ENCODE measurements at regions not wholly inside any gene's neighbourhood (a gene's known extent, or its start where the extent isn't known, plus 50 kb on each side); places are given as distances from the start of the nearest gene placed in this dataset.
"Not testable (repeated sequence)": the region's sequence is repeated elsewhere in the genome, so short reads cannot be mapped to it uniquely, and the experiment has no call there.

DNA sequence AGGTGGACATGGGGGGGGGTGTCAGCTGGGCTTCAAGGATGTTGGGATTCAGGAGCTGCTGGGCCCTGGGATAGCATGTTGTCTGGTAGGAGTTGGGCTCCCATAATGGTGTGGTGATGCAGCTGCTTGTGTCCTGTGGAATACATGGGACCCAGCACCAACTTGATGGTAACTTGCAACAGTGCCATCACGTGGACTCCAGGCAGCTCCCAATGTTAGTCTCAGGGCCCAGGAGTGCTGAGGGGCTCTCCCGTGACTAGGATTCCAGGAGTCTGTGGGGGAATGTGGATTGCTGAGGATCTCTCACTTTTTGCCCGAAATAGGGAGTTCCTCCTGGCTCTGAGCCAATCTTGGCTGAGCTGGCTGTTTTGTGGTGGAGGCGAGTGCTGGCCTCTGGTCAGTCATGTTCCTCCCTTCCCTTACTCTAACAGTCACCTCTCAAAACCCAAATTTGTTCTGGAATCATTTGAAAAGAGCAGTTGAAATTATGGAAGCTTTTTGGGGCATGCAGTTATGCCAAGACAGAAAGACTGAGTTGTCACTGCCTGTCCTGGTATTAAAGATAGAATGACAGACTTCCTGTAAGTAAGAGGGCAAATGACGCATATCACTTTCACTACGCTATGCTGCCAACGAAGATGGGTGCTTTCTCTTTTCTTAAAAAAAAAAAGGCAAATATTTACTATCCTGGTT is 607.1 kb downstream of the ADCYAP1 start:
- Histone ChIP-seq H3K9me2 (ENCODE audit: insufficient read depth) (no peaks in the 10 kb centered on the region), H3K79me2 (ENCODE audit: insufficient read depth) (no peaks in the 10 kb centered on the region), H3K36me3 (ENCODE audit: low read depth) (no peaks in the 10 kb centered on the region), H3K4me1 (ENCODE audit: insufficient read depth) (no peaks in the 10 kb centered on the region), H3K4me2 (ENCODE audit: unreplicated experiment) (no peak overlapping the region), H3K27ac (no peak overlapping the region), H3K4me3 (no peak overlapping the region), H3K9ac (no peak overlapping the region), H4K20me1 (ENCODE audit: insufficient read depth) (no peaks in the 10 kb centered on the region), H2AFZ (no peak overlapping the region), H3K27me3 (replicated peaks; ENCODE audit: insufficient read depth) (no peaks in the 10 kb centered on the region), H3K9me3 (ENCODE audit: low read depth) (no peaks in the 10 kb centered on the region), H3F3A (ENCODE audit: insufficient read depth) (no peaks in the 10 kb centered on the region)
- no peak for DNase-seq
- no peak for TF ChIP-seq EZH2phosphoT487 (IDR thresholded peaks at IDR 0.05; ENCODE audit: insufficient read depth, low read depth)
- TF ChIP-seq EZH2 (IDR thresholded peaks at IDR 0.05; ENCODE audit: insufficient read depth, poor library complexity, severe bottlenecking), result no peak
- WGBS, 2 experiments (ENCODE audit: low coverage in 1 of 2, low lambda C conversion rate in 2 of 2, missing lambda C conversion rate in 2 of 2), result 29 to 31% methylated on average over 7 of the region's 7 CpGs
- in situ Hi-C loops (cut with MboI), result no loop called here

DNA sequence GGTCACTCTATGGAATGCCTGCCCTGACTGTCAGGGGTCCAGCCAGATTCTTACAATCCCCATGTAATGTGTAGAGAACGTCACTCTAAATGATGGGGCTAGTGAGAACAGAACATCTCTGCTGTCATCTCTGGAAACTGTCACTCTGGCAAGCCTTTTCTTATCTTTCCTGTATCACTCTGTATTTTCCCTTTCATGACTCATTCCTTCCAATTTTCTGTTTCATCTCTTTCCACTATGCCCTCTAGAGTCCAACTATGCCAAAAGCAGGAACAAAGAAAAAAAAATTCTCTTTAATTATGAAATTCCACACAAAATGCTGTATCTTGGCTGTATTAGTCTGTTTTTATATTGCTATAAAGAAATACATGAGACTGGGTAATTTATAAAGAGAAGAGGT is 608.8 kb downstream of the ADCYAP1 start:
- Histone ChIP-seq H3K27me3 (replicated peaks; ENCODE audit: insufficient read depth) (no peaks in the 10 kb centered on the region), H3K4me2 (ENCODE audit: unreplicated experiment) (no peak overlapping the region), H2AFZ (no peak overlapping the region), H4K20me1 (ENCODE audit: insufficient read depth) (no peaks in the 10 kb centered on the region), H3K4me3 (no peak overlapping the region), H3K79me2 (ENCODE audit: insufficient read depth) (no peaks in the 10 kb centered on the region), H3K9me2 (ENCODE audit: insufficient read depth) (no peaks in the 10 kb centered on the region), H3K4me1 (ENCODE audit: insufficient read depth) (no peaks in the 10 kb centered on the region), H3K36me3 (ENCODE audit: low read depth) (no peaks in the 10 kb centered on the region), H3K9me3 (ENCODE audit: low read depth) (no peaks in the 10 kb centered on the region), H3K27ac (no peak overlapping the region), H3K9ac (no peak overlapping the region), H3F3A (ENCODE audit: insufficient read depth) (no peaks in the 10 kb centered on the region)
- WGBS, 2 experiments (ENCODE audit: low coverage in 1 of 2, low lambda C conversion rate in 2 of 2, missing lambda C conversion rate in 2 of 2), result 6 to 8% methylated on average over 1 of the region's 1 CpG
- no peak for TF ChIP-seq EZH2phosphoT487 (IDR thresholded peaks at IDR 0.05; ENCODE audit: insufficient read depth, low read depth)
- TF ChIP-seq EZH2 (IDR thresholded peaks at IDR 0.05; ENCODE audit: insufficient read depth, poor library complexity, severe bottlenecking), result no peak
- peak; percentile 9 for DNase-seq
- in situ Hi-C loops (cut with MboI), result no loop called here

- H3K27me3 ChIP-seq (replicated peaks; ENCODE audit: insufficient read depth); DNase-seq; H3K9ac ChIP-seq; in situ Hi-C loops (cut with MboI); H2AFZ ChIP-seq; H4K20me1 ChIP-seq (ENCODE audit: insufficient read depth); H3K4me1 ChIP-seq (ENCODE audit: insufficient read depth); H3K9me2 ChIP-seq (ENCODE audit: insufficient read depth); H3K4me3 ChIP-seq; H3K79me2 ChIP-seq (ENCODE audit: insufficient read depth); H3K9me3 ChIP-seq (ENCODE audit: low read depth); H3K4me2 ChIP-seq (ENCODE audit: unreplicated experiment); H3K27ac ChIP-seq; H3K36me3 ChIP-seq (ENCODE audit: low read depth); H3F3A ChIP-seq (ENCODE audit: insufficient read depth): not testable (repeated sequence)
- 51 to 61% methylated on average over 29 to 30 of the region's 30 CpGs for WGBS, 2 experiments (ENCODE audit: low coverage in 1 of 2, low lambda C conversion rate in 2 of 2, missing lambda C conversion rate in 2 of 2)
Observed at GRCh38 chr18:1521588-1522248, 617.0 kb downstream of the ADCYAP1 start.

GRCh38 chr18:1522249-1522615 is 617.6 kb downstream of the ADCYAP1 start:
- Histone ChIP-seq H2AFZ (no peak overlapping the region), H4K20me1 (ENCODE audit: insufficient read depth) (no peaks in the 10 kb centered on the region), H3K79me2 (ENCODE audit: insufficient read depth) (no peaks in the 10 kb centered on the region), H3K4me2 (ENCODE audit: unreplicated experiment) (no peak overlapping the region), H3K27ac (no peak overlapping the region), H3K36me3 (ENCODE audit: low read depth) (no peaks in the 10 kb centered on the region; the same call in 1 of the 2 replicates), H3K27me3 (replicated peaks; ENCODE audit: insufficient read depth) (no peaks in the 10 kb centered on the region), H3K4me3 (no peak overlapping the region), H3F3A (ENCODE audit: insufficient read depth) (no peaks in the 10 kb centered on the region), H3K4me1 (ENCODE audit: insufficient read depth) (no peaks in the 10 kb centered on the region), H3K9ac (no peak overlapping the region), H3K9me2 (ENCODE audit: insufficient read depth) (no peaks in the 10 kb centered on the region), H3K9me3 (ENCODE audit: low read depth) (no peaks in the 10 kb centered on the region)
- whole genome bisulfite sequencing, 2 experiments (ENCODE audit: low coverage in 1 of 2, low lambda C conversion rate in 2 of 2, missing lambda C conversion rate in 2 of 2), result 0 to 10% methylated on average over 1 of the region's 1 CpG
- in situ Hi-C loops (cut with MboI), result no loop called here
- TF ChIP-seq EZH2phosphoT487 (IDR thresholded peaks at IDR 0.05; ENCODE audit: insufficient read depth, low read depth) (no peak), EZH2 (IDR thresholded peaks at IDR 0.05; ENCODE audit: insufficient read depth, poor library complexity, severe bottlenecking) (no peak)
- DNase-seq, result no peak
